GM21619 (cell line): ENCODE measurements at regions not wholly inside any gene's neighbourhood (a gene's known extent, or its start where the extent isn't known, plus 50 kb on each side); places are given as distances from the start of the nearest gene placed in this dataset.
A peak's percentile ranks its signal among the peaks of the same experiment; 100 is the strongest.
"Not testable (repeated sequence)": the region's sequence is repeated elsewhere in the genome, so short reads cannot be mapped to it uniquely, and the experiment has no call there.

Source experiments
- ATAC-seq: cut with Tn5 transposase; IDR thresholded peaks from one replicate; pipeline ENCODE4 v1.9.1; 2021; ENCODE audit not compliant: unreplicated experiment

DNA sequence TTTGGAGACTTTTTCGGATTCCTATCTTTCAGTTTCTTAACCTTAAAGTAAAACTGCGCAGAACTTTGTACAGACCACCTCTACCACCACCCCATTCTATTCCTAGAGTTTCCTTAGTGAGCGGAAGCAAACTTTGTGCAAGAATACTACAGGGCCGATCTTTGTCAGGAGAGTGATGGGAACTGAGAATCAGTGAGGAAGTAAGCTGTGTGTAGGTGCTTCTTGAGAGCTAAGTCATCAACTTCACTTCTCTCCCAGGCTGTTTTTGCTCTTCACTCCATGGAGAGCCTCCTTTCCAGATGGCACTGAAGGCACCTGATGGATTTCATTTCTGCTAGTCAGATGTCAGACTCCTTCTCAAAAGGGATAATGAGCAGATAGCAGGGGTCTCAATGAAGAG, 127.3 kb downstream of the SPATA31D1 start:
- no peak for ATAC-seq

DNA sequence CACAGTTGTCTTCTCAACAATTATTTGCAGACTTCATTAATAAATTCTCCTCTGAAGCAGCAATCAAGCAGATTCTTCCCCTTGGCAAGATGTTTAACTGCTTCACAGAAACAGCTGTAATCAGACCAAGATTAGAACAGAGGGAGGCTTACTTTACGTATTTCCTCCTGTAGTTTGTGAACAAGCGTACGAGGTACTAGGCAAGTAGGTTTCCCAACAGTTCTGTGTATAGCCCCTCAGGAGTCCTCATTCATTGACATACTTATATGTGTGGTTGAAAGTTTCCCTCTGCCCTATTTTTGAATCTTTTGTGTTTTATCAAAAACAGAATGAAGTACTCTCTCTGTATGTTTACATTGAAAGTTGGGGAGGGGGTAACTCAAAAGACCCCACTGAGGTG, 128.0 kb downstream of the SPATA31D1 start:
- no peak for ATAC-seq

DNA sequence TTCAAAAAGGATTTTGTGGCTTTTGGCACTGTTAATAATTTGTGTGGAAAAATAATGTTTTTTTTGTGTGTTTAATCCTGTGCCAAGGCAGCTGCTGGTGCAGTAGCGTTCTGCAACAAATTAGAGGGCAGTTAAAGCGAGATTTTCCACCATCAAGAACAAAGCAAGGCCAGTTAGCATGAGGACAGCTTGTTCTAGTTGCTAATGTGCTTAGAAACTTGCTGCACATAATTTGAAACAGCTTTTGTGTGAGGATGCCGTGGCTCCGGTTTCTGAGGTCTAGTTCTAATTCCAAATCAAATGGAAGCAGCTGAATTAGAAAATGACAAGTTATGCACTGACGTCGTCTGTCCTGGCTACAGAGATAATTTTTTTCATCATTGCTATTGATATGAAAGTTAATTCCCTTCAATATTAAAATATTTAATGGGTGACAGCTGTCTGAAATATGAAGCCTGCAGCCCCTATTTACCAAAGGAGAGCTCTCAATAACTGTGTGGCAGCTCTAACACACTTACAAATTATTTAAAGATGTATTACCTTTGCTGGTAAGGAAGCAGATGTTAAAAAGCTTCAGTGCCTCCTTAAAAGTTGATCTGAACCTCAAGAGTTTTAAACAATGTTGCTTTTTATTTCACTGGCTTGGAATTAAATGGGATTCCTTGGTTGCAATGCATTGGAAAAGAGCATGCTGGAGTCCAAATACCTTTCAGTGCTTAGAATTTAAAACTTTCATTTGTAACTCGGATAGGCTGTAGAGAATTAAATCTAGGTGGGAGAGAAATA, 128.6 kb downstream of the SPATA31D1 start:
- ATAC-seq = no peak

- no peak for ATAC-seq
Measured at GRCh38 chr9:82122731-82123130, 134.2 kb downstream of the SPATA31D1 start.

DNA sequence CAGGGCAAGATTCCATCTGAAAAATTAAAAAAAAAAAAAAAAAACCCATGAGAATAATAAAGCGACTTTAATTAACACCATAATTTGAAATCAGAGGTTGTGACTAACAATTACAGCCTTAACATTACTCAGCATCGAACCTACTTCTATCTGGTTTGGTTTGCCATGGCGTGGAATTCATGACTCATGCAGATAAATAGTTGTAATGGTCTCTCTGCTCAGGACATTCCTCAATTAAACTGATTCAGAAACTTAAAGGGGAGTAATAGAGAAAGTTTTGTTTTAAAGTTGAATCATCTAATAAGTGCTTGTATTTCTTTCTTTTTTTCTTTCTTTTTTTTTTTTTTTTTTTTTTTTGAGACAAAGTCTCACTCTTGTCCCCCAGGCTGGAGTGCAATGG, 135.5 kb downstream of the SPATA31D1 start:
- ATAC-seq = no peak

- no peak for ATAC-seq
Measured at GRCh38 chr9:82126256-82126655, 137.7 kb downstream of the SPATA31D1 start.

DNA sequence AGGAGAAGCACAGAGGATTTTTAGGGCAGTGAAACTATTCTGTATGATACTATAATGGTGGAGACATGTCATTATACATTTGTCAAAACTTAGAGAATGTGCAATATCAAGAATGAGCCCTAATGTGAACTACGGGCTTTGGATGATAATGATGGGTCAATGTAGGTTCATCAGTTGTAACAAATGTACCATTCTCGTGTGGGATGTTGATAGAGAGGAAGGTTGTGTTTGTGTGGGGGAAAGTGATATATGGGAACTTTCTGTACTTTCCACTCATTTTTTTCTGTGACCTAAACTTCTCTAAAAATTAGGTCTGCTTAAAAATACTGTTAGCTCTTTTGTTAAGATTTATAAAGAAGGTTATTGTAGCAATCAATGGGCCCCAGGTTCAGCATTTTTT, 138.9 kb downstream of the SPATA31D1 start:
- ATAC-seq = no peak

- ATAC-seq = peak; percentile 85
Measured at GRCh38 chr9:82128011-82128696, 139.6 kb downstream of the SPATA31D1 start.

DNA sequence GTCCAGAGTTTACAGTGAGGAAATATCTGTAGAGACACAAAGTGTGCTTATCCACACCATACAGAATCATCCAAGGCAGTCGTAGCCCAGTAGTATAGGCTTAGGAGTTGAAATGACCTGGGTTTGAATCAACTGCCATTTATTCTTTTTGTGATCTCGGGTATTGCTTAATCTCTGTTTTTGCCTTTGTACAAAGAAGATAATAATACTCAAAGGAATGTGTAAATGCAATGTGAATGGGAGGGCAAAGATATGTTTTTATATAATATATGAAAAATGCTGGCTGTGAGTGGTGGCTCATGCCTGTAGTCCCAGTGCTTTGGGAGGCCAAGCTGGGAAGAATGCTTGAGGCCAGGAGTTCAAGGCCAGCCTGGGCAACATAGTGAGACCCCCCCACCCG, 141.1 kb downstream of the SPATA31D1 start:
- ATAC-seq = no peak

DNA sequence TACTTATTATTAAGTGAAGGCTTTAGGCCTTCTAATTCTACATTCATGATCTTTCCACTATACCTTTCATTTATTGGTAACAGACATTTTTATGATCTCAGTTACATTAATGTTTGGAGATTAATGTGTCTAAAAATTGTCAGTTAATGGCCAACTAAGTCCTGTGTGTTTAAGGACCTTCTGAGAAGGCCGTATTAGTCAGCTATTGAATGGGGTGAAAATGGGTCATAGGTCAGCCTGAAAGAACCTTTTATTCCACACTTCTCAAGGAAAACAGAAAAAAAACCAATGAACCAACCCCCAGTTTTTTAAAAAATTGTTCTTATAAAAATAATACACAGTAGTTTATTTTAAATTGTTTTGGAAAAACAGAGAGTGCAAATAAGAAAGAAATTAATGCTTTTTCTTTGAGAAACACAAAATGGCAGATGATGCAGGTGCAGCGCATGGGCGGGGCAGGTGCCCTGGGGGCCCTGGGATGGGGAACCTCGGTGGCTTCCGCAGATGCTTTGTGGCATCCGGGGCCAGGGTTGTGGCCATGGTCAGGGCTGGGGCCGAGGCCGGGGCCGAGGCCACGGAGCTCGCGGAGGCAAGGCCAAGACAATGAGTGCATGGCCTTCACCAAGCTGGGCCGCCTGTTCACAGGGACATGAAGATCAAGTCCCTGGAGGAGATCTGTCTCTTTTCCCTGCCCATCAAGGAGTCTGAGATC, 141.9 kb downstream of the SPATA31D1 start:
- no peak for ATAC-seq

DNA sequence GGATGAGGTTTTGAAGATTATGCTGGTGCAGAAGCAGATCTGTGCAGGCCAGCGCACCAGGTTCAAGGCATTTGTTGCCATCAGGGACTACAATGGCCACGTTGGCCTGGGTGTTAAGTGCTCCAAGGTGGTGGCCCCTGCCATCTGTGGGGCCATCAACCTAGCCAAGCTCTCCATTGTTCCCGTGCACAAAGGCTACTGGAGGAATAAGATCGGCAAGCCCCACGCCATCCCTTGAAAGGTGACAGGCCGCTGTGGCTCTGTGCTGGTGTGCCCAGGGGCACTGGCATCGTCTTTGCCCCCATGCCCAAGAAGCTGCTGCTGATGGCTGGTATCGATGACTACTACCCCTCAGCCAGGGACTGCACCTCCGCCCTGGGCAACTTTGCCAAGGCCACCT, 142.5 kb downstream of the SPATA31D1 start:
- ATAC-seq = no peak

DNA sequence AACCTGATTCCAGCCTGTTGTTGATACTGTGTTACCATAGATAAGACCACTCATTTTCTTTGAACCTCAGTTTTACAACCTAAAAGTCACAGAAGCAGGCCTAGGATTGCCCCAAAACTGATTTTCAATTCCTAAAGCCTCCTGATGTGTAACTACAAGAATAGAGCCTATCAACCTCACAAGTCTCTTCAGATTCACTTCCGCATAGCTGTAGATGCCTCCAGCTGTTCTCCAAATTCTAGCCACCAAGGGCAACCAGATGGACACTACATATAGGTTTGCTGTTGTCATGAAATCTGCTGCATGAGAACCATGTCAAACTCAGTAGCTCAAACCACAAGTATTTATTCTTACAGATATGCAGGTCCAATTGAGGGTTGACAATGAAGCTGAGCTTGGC, 143.5 kb downstream of the SPATA31D1 start:
- no peak for ATAC-seq

DNA sequence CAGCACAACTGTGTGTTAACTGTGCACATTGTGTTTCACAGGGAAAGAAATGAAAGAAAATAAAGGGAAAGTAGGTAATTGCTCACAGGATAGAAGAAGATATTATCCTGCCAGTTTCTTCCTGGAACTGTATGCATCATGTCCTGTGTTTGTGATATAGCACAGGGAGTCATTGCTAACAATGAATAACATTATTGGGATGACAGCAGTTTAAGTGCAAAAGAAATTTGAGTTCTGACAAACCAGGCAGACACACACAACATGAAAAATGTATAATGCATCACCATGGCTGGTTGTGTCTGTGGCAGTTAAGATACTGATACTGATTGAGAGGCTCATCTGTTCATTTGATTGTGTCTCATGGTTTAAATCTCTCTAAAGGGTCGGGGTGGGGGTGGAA, 145.4 kb downstream of the SPATA31D1 start:
- ATAC-seq = no peak

DNA sequence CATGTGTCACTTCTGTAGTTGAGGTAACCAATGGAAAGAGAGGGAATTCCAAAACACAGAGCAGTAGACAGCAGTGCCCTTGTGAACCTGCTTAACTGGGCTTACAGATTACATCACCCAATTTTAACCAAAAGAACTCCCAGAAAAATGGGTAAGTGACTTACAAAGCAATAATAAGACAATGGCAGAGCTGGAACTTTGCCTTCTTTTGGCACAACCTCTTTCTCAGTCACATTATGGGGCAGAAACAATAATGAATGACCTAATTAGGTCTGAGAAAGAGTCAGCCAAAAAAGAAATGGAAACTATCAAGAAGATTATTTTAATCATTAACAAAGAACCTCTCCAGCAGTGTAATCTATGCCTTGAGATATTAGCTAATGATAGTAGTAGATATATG, 146.5 kb downstream of the SPATA31D1 start:
- no peak for ATAC-seq

- ATAC-seq = not testable (repeated sequence)
Measured at GRCh38 chr9:82138081-82138480, 149.5 kb downstream of the SPATA31D1 start.

DNA sequence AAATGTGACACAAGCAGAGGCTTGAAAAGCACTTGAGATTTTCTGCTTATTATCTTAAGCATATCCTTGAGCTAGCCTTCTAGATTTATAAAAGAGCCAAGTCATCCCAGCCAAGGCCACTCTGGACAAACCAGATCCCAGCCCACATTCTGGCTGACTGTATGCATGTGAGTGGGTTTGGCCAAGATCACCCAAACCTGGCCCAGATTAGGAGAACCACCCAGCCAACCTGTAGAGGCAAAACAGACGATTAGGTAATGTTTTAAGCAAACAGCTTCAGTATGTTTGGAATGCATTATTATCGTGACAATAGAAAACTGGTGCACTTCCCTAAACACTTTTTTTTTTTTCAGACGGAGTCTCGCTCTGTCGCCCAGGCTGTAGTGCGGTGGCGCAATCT, 151.9 kb downstream of the SPATA31D1 start:
- ATAC-seq = no peak

DNA sequence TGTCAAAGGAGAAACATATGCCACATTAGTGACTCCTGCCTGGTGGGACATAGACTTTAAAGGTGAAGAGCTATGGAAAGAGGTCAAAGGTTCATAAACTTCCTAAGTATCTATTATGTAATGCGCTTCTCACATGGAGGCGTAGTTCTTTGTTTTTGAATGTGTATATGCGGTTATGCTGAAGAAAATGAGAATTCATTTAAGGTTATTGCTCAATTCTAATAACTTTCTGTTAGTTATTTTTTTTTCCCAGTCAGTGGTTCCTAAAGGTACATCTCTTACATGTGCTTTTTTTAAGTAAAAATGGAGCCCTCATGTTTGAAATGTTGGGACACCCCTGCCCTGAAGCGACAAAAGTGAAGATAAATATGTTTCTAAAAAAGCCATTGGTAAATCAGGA, 156.2 kb downstream of the SPATA31D1 start:
- ATAC-seq = no peak

DNA sequence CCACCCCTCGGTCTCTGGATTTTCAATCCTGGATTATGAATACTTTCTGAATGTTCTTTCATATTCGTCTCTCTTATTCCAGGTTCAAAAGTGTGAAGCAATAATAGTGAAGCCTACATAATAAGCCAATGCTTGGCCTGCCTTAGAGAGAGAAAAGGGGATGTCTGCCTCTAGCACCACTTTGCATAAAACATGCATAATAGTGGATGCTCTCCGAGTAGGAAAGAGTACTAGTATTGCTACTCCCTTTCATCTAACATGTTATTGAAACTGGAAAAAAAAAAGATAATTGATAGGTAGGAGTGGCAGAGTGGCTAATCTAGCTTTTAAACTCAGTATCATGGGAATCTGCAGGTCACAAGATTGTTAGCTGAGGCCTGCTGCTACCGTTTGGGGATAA, 158.1 kb downstream of the SPATA31D1 start:
- no peak for ATAC-seq

- ATAC-seq = no peak
Measured at GRCh38 chr9:82147798-82148425, 159.3 kb downstream of the SPATA31D1 start.

DNA sequence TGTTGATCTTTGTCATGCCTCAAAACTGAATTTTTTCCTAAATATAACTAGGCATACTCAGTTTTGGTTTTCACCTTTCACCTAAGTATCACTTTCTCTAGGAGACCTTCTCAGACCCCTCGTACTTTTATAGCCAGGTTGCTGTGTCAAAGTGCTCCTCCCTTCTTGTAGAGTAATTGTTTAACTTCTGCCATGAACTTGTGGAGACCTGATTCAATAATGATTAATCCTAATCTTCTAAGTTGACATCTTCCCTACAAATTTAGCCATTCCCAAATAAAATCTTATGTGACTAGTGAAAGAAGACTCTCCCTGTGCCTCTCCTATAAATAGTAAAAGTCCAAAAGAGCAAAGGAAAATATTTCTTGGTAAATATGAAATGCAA, 159.8 kb downstream of the SPATA31D1 start:
- no peak for ATAC-seq

- no peak for ATAC-seq
Measured at GRCh38 chr9:82148901-82149461, 160.4 kb downstream of the SPATA31D1 start.
